HL-60 (cell line): ENCODE measurements at regions not wholly inside any gene's neighbourhood (a gene's known extent, or its start where the extent isn't known, plus 50 kb on each side); places are given as distances from the start of the nearest gene placed in this dataset.

ENCODE experiments used
- GABPA ChIP-seq: IDR thresholded peaks from 2 replicates; pipeline ENCODE4 v1.6.1; 2012; ENCODE audit warnings: low read depth
- POLR2AphosphoS5 ChIP-seq: IDR thresholded peaks from 2 replicates; pipeline ENCODE4 v1.6.1; 2012; ENCODE audit warnings: low read depth
- SPI1 ChIP-seq: IDR thresholded peaks from 2 replicates; pipeline ENCODE4 v1.6.1; 2012; ENCODE audit warnings: low read depth, mild to moderate bottlenecking, borderline replicate concordance
- TF ChIP-seq, protein P1 (sequence below): IDR thresholded peaks from one replicate; pipeline ENCODE4 v1.5.1; 2011; ENCODE audit warnings: low read length, control low read depth, inconsistent platforms; ENCODE audit not compliant: insufficient read depth
- TF ChIP-seq, protein P2 (sequence below): IDR thresholded peaks from 2 replicates; pipeline ENCODE4 v1.6.1; 2012; ENCODE audit warnings: low read depth; ENCODE audit not compliant: insufficient replicate concordance

DNA sequence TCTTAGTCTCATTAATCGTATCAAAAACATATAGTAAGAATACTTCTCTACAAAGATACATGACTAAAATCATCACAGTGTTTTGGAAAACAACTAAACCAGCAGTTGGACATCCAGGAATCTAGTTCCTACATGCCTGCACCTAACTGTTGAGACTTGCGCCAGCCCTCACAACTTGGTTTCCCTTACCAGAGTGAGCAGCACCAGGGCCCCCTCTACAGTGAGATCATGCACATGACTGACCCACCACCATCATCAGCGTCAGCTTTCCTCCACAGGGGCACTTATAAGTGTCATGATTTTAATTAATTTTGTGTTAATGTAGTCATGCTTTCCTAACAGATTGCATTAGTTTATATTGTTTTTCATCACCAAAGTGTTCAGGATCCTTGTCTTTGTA, 1322.0 kb downstream of the EFNB2 start:
- TF ChIP-seq, protein P1, sequence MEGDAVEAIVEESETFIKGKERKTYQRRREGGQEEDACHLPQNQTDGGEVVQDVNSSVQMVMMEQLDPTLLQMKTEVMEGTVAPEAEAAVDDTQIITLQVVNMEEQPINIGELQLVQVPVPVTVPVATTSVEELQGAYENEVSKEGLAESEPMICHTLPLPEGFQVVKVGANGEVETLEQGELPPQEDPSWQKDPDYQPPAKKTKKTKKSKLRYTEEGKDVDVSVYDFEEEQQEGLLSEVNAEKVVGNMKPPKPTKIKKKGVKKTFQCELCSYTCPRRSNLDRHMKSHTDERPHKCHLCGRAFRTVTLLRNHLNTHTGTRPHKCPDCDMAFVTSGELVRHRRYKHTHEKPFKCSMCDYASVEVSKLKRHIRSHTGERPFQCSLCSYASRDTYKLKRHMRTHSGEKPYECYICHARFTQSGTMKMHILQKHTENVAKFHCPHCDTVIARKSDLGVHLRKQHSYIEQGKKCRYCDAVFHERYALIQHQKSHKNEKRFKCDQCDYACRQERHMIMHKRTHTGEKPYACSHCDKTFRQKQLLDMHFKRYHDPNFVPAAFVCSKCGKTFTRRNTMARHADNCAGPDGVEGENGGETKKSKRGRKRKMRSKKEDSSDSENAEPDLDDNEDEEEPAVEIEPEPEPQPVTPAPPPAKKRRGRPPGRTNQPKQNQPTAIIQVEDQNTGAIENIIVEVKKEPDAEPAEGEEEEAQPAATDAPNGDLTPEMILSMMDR = no peak
- TF ChIP-seq GABPA = no peak
- no peak for TF ChIP-seq POLR2AphosphoS5
- TF ChIP-seq, protein P2, sequence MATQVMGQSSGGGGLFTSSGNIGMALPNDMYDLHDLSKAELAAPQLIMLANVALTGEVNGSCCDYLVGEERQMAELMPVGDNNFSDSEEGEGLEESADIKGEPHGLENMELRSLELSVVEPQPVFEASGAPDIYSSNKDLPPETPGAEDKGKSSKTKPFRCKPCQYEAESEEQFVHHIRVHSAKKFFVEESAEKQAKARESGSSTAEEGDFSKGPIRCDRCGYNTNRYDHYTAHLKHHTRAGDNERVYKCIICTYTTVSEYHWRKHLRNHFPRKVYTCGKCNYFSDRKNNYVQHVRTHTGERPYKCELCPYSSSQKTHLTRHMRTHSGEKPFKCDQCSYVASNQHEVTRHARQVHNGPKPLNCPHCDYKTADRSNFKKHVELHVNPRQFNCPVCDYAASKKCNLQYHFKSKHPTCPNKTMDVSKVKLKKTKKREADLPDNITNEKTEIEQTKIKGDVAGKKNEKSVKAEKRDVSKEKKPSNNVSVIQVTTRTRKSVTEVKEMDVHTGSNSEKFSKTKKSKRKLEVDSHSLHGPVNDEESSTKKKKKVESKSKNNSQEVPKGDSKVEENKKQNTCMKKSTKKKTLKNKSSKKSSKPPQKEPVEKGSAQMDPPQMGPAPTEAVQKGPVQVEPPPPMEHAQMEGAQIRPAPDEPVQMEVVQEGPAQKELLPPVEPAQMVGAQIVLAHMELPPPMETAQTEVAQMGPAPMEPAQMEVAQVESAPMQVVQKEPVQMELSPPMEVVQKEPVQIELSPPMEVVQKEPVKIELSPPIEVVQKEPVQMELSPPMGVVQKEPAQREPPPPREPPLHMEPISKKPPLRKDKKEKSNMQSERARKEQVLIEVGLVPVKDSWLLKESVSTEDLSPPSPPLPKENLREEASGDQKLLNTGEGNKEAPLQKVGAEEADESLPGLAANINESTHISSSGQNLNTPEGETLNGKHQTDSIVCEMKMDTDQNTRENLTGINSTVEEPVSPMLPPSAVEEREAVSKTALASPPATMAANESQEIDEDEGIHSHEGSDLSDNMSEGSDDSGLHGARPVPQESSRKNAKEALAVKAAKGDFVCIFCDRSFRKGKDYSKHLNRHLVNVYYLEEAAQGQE = no peak
- no peak for TF ChIP-seq SPI1
